Vagina (tissue), 2 donors: ENCODE measurements at regions not wholly inside any gene's neighbourhood (a gene's known extent, or its start where the extent isn't known, plus 50 kb on each side); places are given as distances from the start of the nearest gene placed in this dataset.

Source experiments
- DNase-seq, 2 donors: peaks; one replicate each; pipeline ENCODE4 v3.0.0-alpha.2; 2017; ENCODE audit errors: extremely low spot score in 2 of 2
- H3K27ac ChIP-seq: fragments of 200-600 bp; sonication (generic); one replicate; pipeline ENCODE4 v1.5.1; 2019
- H3K27me3 ChIP-seq: fragments of 200-600 bp; sonication (generic); one replicate; pipeline ENCODE4 v1.5.1; 2019
- H3K36me3 ChIP-seq, 2 donors: fragments of 200-600 bp; sonication (generic); one replicate each; pipeline ENCODE4 v1.5.1; 2017 to 2019
- H3K4me1 ChIP-seq: fragments of 200-600 bp; sonication (generic); one replicate; pipeline ENCODE4 v1.5.1; 2019
- H3K4me3 ChIP-seq, 2 donors: fragments of 200-600 bp; sonication (generic); 1 replicate in 1 of 2; 2 replicates in 1 of 2; pipeline ENCODE4 v1.5.1; 2016 to 2019
- H3K9me3 ChIP-seq: fragments of 200-600 bp; sonication (generic); one replicate; pipeline ENCODE4 v1.5.1; 2019
- POLR2A ChIP-seq, 2 donors: fragments of 450-650 bp; IDR thresholded peaks; one replicate each; pipeline ENCODE4 v1.6.1; 2017; ENCODE audit warnings: antibody characterized with exemption in 2 of 2, mild to moderate bottlenecking in 2 of 2, moderate library complexity in 2 of 2
- POLR2AphosphoS5 ChIP-seq, 2 donors: sonication (generic); formaldehyde crosslinking; IDR thresholded peaks; one replicate each; pipeline ENCODE4 v1.9.0; 2017; ENCODE audit warnings: antibody characterized with exemption in 2 of 2, mild to moderate bottlenecking in 2 of 2, low read depth in 1 of 2; ENCODE audit not compliant: insufficient read depth in 1 of 2
- intact Hi-C: fragments of 100-400 bp; cut with DNase I; formaldehyde crosslinking; loops from one replicate; pipeline ENCODE4 v1.15.1; 2023
- TF ChIP-seq, protein P1 (sequence below), 3 experiments: fragments of 450-650 bp in 2 of 3; fragments of 200-600 bp in 1 of 3; sonication (generic) in 1 of 3; IDR thresholded peaks; one replicate each; pipeline ENCODE4 v1.5.1; 2017 to 2019; ENCODE audit warnings: antibody characterized with exemption in 3 of 3, mild to moderate bottlenecking in 2 of 3, moderate library complexity in 2 of 3

DNA sequence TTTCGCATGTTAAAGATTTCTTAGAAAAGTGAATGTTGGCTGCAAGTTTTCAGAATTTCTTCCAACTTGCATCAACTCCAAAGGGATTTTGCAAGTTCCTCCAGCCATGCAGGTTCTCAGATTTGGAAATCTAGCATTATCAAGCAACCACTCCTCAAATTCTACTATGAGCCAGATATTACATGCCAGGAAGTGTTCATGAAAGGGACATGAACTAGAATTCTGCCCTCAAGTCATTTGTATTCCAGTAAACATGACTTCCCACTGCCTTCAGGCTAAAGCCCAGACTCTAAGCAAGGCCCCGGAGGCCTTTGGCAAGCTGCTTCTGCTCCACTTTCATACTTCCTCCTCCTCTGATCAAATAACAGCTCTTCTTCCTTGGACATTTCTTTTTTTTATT lies 111.3 kb upstream of the PAPPA start:
- intact Hi-C loops: no loop called here
- no peaks in the 10 kb centered on the region for H3K4me1 ChIP-seq
- no peak overlapping the region for H3K27ac ChIP-seq
- TF ChIP-seq POLR2A (IDR thresholded peaks at IDR 0.05): no peak
- no peak for TF ChIP-seq POLR2AphosphoS5 (IDR thresholded peaks at IDR 0.05; ENCODE audit: insufficient read depth in 1 of 2, low read depth in 1 of 2)
- TF ChIP-seq, protein P1, sequence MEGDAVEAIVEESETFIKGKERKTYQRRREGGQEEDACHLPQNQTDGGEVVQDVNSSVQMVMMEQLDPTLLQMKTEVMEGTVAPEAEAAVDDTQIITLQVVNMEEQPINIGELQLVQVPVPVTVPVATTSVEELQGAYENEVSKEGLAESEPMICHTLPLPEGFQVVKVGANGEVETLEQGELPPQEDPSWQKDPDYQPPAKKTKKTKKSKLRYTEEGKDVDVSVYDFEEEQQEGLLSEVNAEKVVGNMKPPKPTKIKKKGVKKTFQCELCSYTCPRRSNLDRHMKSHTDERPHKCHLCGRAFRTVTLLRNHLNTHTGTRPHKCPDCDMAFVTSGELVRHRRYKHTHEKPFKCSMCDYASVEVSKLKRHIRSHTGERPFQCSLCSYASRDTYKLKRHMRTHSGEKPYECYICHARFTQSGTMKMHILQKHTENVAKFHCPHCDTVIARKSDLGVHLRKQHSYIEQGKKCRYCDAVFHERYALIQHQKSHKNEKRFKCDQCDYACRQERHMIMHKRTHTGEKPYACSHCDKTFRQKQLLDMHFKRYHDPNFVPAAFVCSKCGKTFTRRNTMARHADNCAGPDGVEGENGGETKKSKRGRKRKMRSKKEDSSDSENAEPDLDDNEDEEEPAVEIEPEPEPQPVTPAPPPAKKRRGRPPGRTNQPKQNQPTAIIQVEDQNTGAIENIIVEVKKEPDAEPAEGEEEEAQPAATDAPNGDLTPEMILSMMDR (IDR thresholded peaks at IDR 0.05): no peak
- no peaks in the 10 kb centered on the region for H3K27me3 ChIP-seq
- no peaks in the 10 kb centered on the region for H3K36me3 ChIP-seq
- DNase-seq: no peak
- H3K9me3 ChIP-seq: no peaks in the 10 kb centered on the region
- no peak overlapping the region for H3K4me3 ChIP-seq

- no peaks in the 10 kb centered on the region for H3K9me3 ChIP-seq
- no peaks in the 10 kb centered on the region for H3K4me1 ChIP-seq
- no peak overlapping the region for H3K27ac ChIP-seq
- TF ChIP-seq POLR2AphosphoS5 (IDR thresholded peaks at IDR 0.05; ENCODE audit: insufficient read depth in 1 of 2, low read depth in 1 of 2) (no peak), POLR2A (IDR thresholded peaks at IDR 0.05) (no peak)
- TF ChIP-seq, protein P1 (IDR thresholded peaks at IDR 0.05): no peak
- intact Hi-C loops: no loop called here
- H3K4me3 ChIP-seq: no peak overlapping the region
- H3K36me3 ChIP-seq: no peaks in the 10 kb centered on the region
- no peaks in the 10 kb centered on the region for H3K27me3 ChIP-seq
- DNase-seq: no peak
Observed at GRCh38 chr9:116045083-116045482, 108.5 kb upstream of the PAPPA start.

DNA sequence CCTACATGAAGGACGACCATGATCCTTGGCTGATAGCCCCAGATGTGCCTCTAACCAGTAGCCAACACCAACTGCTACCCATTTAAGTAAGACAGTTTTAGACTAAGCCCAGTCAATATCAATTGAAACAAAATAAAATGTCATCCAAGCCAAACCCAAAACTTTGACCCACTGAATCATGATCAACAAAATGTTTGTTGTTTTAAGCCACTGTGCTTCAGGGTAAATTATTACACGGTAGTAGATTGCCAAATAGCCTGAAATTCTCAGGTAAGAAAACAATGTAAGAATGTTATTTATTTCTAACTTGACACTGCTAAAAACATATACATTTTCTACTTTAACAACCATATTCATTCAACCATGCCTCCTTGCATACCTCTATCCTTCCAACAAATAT lies 105.5 kb upstream of the PAPPA start:
- Histone ChIP-seq H3K9me3 (no peaks in the 10 kb centered on the region), H3K4me1 (no peaks in the 10 kb centered on the region), H3K36me3 (no peaks in the 10 kb centered on the region), H3K27me3 (no peaks in the 10 kb centered on the region), H3K4me3 (no peak overlapping the region), H3K27ac (no peak overlapping the region)
- intact Hi-C loops: no loop called here
- TF ChIP-seq POLR2A (IDR thresholded peaks at IDR 0.05) (no peak), POLR2AphosphoS5 (IDR thresholded peaks at IDR 0.05; ENCODE audit: insufficient read depth in 1 of 2, low read depth in 1 of 2) (no peak)
- TF ChIP-seq, protein P1 (IDR thresholded peaks at IDR 0.05): no peak
- DNase-seq: no peak

- H3K27me3 ChIP-seq: no peaks in the 10 kb centered on the region
- intact Hi-C loops: no loop called here
- no peak for TF ChIP-seq POLR2A (IDR thresholded peaks at IDR 0.05)
- TF ChIP-seq POLR2AphosphoS5 (IDR thresholded peaks at IDR 0.05; ENCODE audit: insufficient read depth in 1 of 2, low read depth in 1 of 2): no peak
- TF ChIP-seq, protein P1 (IDR thresholded peaks at IDR 0.05): no peak
- no peaks in the 10 kb centered on the region for H3K9me3 ChIP-seq
- no peaks in the 10 kb centered on the region for H3K4me1 ChIP-seq
- H3K4me3 ChIP-seq: no peak overlapping the region
- no peaks in the 10 kb centered on the region for H3K36me3 ChIP-seq
- no peak for DNase-seq
- H3K27ac ChIP-seq: no peak overlapping the region
Observed at GRCh38 chr9:116049456-116049855, 104.1 kb upstream of the PAPPA start.

DNA sequence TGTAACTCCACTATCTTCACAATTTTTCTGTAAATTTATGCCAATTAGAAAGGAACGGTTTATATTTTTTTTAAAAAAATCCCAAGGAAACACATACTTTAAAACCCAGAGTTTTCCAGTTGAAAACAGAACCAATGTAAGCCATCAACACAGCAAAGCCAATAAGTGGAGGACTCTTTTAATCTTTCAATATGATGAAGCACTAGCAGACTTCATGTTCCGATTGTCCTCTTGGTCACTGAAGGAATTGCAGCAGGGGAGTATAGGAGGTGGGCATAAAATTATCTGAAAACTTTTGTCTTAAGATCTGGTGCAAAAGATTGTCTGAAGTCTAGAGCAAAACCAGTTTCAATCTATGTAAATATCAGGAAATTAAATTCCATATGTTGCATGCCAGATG lies 102.1 kb upstream of the PAPPA start:
- Histone ChIP-seq H3K36me3 (no peaks in the 10 kb centered on the region), H3K27me3 (no peaks in the 10 kb centered on the region), H3K4me3 (no peak overlapping the region), H3K4me1 (no peaks in the 10 kb centered on the region), H3K9me3 (no peaks in the 10 kb centered on the region), H3K27ac (no peak overlapping the region)
- intact Hi-C loops: no loop called here
- DNase-seq: no peak
- no peak for TF ChIP-seq POLR2AphosphoS5 (IDR thresholded peaks at IDR 0.05; ENCODE audit: insufficient read depth in 1 of 2, low read depth in 1 of 2)
- TF ChIP-seq POLR2A (IDR thresholded peaks at IDR 0.05): no peak
- TF ChIP-seq, protein P1 (IDR thresholded peaks at IDR 0.05): no peak
